ENCODE measurements at regions not wholly inside any gene's neighbourhood (a gene's known extent, or its start where the extent isn't known, plus 50 kb on each side); places are given as distances from the start of the nearest gene placed in this dataset.

DNA sequence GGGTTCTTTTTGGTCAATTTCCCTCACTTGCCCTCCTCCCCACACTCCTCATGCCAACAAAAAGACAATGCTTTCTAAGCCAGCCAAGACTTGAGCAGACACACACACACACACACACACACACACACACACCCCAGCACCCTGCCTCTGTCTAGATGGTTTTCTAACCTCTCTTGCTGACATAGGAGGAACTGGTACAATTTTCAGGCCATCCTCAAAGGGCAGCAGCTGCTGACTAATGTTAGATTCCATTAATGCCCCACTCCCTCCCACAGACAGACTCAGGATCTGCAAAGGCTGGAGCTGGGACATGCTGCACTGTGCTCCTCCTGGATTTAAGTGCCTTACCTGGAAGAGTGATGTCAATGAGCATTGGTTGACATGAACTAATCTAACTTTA, 438.4 kb downstream of the OCA2 start:
- Histone ChIP-seq H3K4me2 (no peak overlapping the region), H3K27ac (no peak overlapping the region), H3K4me1 (no peaks in the 10 kb centered on the region), H3K4me3 (no peak overlapping the region), H3K9me3 (peaks cover 4% of the 10 kb centered on the region; the same call in 1 of the 3 replicates)
- ChIA-PET CTCF (interaction anchor here (1.2 kb wide), 1 partner anchor 97 kb away, joined by 3 read pairs; no protein-coding TSS in a partner anchor), POLR2A (no interaction called here)
- TF ChIP-seq CBX8 (IDR thresholded peaks at IDR 0.05) (no peak), ZSCAN20 (CRISPR knock-in tag; IDR thresholded peaks at IDR 0.05) (no peak), TFCP2L1 (CRISPR knock-in tag; IDR thresholded peaks at IDR 0.05) (no peak), FOXS1 (CRISPR knock-in tag; IDR thresholded peaks at IDR 0.05) (no peak), HEYL (CRISPR knock-in tag; IDR thresholded peaks at IDR 0.05) (no peak), ZC3H11A (IDR thresholded peaks at IDR 0.05) (no peak), SMC3 (IDR thresholded peaks at IDR 0.05) (no peak), CHD2 (IDR thresholded peaks at IDR 0.05; ENCODE audit: low read length, partially characterized antibody) (no peak), ESRRA (IDR thresholded peaks at IDR 0.05; ENCODE audit: borderline replicate concordance, low read length) (no peak), POLR2A (IDR thresholded peaks at IDR 0.05; ENCODE audit: low read length) (no peak), RCOR1 (IDR thresholded peaks at IDR 0.05; ENCODE audit: low read depth, low read length) (no peak)
- ATAC-seq (no peak), DNase-seq (ENCODE audit: low read depth in 1 of 2, low spot score in 1 of 2) (no peak), FAIRE-seq (no peak)

DNA sequence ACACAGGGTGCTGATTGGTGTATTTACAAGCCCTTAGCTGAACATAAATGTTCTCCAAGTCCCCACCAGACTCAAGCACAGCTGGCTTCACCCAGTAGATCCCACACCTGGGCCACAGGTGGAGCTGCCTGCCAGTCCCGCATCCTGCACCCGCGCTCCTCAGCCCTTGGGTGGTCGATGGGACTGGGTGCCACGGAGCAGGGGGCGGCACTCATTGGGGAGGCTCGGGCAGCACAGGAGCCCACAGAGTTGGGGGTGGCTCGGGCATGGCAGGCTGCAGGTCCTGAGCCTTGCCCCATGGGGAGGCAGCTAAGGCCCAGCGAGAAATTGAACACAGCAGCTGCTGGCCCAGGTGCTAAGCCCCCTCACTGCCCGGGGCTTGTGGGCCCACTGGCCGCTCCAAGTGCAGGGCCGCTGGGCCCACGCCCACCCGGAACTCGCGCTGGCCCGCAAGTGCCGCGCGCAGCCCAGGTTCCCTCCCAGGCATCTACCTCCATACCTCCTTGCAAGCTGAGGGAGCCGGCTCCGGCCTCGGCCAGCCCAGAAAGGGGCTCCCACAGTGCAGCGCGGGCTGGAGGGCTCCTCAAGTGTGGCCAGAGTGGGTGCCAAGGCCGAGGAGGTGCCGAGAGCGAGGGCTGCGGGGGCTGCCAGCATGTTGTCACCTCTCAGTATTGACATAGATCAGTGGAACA, 442.7 kb downstream of the OCA2 start:
- ATAC-seq, result no peak
- Histone ChIP-seq H3K4me1 (no peaks in the 10 kb centered on the region), H3K27ac (no peak overlapping the region), H3K4me3 (no peak overlapping the region), H3K4me2 (no peak overlapping the region), H3K9me3 (0 out of 3 replicates have a peak, but pooled peaks cover 4% of the 10 kb centered on the region)
- ChIA-PET POLR2A (no interaction called here), CTCF (interaction anchor here (3.7 kb wide), 1 partner anchor 9 kb away, joined by 7 read pairs; no protein-coding TSS in a partner anchor)
- 35% methylated on average over 14 of the region's 29 CpGs for WGBS (ENCODE audit: missing lambda C conversion rate)
- TF ChIP-seq CBX8 (IDR thresholded peaks at IDR 0.05) (no peak), MAZ (IDR thresholded peaks at IDR 0.05; ENCODE audit: borderline replicate concordance, low read depth, low read length) (no peak), ZFP36 (IDR thresholded peaks at IDR 0.05; ENCODE audit: borderline replicate concordance, partially characterized antibody) (no peak), SMC3 (IDR thresholded peaks at IDR 0.05) (no peak), POLR2A (IDR thresholded peaks at IDR 0.05; ENCODE audit: low read length) (no peak), MAFK (IDR thresholded peaks at IDR 0.05; ENCODE audit: partially characterized antibody) (no peak), SREBF2 (IDR thresholded peaks at IDR 0.05) (no peak), CHD2 (IDR thresholded peaks at IDR 0.05; ENCODE audit: low read length, partially characterized antibody) (no peak), FOSB (CRISPR knock-in tag; IDR thresholded peaks at IDR 0.05) (no peak), GATA3 (IDR thresholded peaks at IDR 0.05; ENCODE audit: borderline replicate concordance) (no peak)
- TF ChIP-seq, protein P1, sequence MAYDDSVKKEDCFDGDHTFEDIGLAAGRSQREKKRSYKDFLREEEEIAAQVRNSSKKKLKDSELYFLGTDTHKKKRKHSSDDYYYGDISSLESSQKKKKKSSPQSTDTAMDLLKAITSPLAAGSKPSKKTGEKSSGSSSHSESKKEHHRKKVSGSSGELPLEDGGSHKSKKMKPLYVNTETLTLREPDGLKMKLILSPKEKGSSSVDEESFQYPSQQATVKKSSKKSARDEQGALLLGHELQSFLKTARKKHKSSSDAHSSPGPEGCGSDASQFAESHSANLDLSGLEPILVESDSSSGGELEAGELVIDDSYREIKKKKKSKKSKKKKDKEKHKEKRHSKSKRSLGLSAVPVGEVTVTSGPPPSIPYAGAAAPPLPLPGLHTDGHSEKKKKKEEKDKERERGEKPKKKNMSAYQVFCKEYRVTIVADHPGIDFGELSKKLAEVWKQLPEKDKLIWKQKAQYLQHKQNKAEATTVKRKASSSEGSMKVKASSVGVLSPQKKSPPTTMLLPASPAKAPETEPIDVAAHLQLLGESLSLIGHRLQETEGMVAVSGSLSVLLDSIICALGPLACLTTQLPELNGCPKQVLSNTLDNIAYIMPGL (CRISPR knock-in tag; IDR thresholded peaks at IDR 0.05; ENCODE audit: borderline replicate concordance), result no peak
- TF ChIP-seq, protein P2, sequence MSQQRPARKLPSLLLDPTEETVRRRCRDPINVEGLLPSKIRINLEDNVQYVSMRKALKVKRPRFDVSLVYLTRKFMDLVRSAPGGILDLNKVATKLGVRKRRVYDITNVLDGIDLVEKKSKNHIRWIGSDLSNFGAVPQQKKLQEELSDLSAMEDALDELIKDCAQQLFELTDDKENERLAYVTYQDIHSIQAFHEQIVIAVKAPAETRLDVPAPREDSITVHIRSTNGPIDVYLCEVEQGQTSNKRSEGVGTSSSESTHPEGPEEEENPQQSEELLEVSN (IDR thresholded peaks at IDR 0.05; ENCODE audit: borderline replicate concordance, low read depth), result no peak
- TF ChIP-seq, protein P3, sequence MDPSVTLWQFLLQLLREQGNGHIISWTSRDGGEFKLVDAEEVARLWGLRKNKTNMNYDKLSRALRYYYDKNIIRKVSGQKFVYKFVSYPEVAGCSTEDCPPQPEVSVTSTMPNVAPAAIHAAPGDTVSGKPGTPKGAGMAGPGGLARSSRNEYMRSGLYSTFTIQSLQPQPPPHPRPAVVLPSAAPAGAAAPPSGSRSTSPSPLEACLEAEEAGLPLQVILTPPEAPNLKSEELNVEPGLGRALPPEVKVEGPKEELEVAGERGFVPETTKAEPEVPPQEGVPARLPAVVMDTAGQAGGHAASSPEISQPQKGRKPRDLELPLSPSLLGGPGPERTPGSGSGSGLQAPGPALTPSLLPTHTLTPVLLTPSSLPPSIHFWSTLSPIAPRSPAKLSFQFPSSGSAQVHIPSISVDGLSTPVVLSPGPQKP (IDR thresholded peaks at IDR 0.05; ENCODE audit: low read depth, low read length), result no peak
- FAIRE-seq, result no peak
- no peak for DNase-seq (ENCODE audit: low read depth in 1 of 2, low spot score in 1 of 2)

DNA sequence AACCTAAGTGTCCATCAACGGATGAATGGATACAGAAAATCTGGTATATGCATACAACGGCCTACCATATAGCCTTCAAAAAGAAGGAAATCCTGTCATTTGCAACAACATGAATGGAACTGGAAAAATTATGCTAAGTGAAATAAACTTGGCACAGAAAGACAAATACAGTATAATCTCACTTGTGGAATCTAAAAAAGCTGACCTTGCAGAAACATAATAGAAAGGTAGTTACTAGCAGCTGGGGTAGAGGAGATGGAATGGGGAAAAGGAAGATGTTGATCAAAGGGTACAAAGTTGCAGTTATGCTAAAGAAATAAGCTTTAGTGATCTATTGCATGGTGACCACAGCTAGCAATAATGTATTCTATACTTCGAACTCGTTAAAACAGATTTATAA, 444.1 kb downstream of the OCA2 start:
- ATAC-seq (no peak), FAIRE-seq (no peak), DNase-seq (ENCODE audit: low read depth in 1 of 2, low spot score in 1 of 2) (no peak)
- Histone ChIP-seq H3K9me3 (no peaks in the 10 kb centered on the region), H3K4me2 (no peak overlapping the region), H3K4me1 (no peaks in the 10 kb centered on the region), H3K27ac (no peak overlapping the region), H3K4me3 (no peak overlapping the region)
- POLR2A ChIA-PET, result no interaction called here
- CTCF ChIA-PET, result interaction anchor here (0.9 to 1.4 kb wide), 2 partner anchors 13 to 33 kb away, joined by 3 read pairs; no protein-coding TSS in a partner anchor
- WGBS (ENCODE audit: missing lambda C conversion rate), result 6% methylated on average over 4 of the region's 4 CpGs
- TF ChIP-seq MAFK (IDR thresholded peaks at IDR 0.05; ENCODE audit: partially characterized antibody) (peak; percentile 96), EHF (CRISPR knock-in tag; IDR thresholded peaks at IDR 0.05) (no peak), ZNF302 (CRISPR knock-in tag; IDR thresholded peaks at IDR 0.05) (no peak)
